Activated gamma-delta T cell treated with anti-CD3 and anti-CD28 coated beads, Interleukin-2, amount 50 U/mL, for 16 hours (primary cell): ENCODE measurements at regions not wholly inside any gene's neighbourhood (a gene's known extent, or its start where the extent isn't known, plus 50 kb on each side); places are given as distances from the start of the nearest gene placed in this dataset.

Source experiments
- DNase-seq: peaks from one replicate; pipeline ENCODE4 v3.0.0-alpha.2; 2020; ENCODE audit warnings: low read depth

DNA sequence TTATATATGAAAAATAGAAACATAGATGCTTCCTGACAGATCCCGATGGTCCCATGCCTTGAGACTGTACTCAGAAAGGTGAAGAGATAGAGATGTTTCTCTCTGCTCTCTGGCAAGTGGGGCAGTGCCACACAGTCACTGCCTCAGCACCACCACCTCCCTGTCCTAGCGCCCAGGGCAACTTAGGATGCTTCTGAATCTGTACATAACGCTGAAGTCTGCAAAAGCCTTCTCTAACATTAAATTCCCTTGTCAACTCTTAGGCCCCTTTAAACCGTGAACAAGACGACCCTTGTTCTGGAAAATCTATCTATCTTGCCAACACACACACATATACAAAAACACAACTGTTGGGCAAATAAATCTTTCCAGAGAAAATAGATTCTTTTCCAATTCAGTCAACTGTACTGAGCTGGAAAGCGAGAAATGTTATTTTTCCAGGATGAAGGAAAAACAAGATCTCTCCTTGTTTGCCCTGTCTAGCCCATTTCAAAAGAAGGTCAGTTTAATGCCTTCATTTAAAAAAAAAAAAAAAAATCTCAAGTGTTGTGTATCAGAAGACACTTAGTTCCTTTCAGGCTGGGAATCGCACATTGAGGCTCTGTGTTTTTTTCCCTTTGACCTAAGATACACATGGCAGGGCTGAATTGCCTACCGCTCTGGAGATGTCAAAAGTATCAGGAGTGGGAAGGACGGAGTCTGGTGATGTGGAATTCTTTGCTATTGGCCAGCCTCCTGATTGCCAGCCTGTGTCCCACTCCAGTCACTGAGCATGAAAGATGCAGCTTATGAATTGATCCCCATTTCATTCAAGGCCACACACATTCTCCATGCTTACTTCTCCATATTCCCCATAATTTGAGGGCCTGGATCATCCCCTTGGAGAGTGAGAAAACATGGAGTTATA, 241.4 kb downstream of the LACC1 start:
- no peak for DNase-seq

DNA sequence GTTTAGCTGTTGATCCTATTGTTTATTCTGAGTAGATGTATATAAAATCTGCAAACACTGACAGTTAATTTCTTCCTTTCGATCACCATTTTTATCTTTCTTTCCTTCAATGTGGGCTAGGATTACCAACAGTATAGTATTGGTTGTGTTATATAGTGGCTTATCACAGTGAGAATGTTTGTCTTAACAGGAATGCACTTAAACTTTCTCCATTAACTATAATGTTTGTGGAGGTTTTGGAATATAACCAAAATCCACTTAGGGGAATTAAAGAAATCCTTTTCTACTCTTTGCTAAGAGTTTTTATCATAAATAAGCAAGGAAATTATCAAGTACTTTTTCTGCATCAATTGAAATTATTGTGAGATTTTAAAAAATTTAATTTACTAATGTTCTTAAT, 244.6 kb downstream of the LACC1 start:
- DNase-seq, result no peak

DNA sequence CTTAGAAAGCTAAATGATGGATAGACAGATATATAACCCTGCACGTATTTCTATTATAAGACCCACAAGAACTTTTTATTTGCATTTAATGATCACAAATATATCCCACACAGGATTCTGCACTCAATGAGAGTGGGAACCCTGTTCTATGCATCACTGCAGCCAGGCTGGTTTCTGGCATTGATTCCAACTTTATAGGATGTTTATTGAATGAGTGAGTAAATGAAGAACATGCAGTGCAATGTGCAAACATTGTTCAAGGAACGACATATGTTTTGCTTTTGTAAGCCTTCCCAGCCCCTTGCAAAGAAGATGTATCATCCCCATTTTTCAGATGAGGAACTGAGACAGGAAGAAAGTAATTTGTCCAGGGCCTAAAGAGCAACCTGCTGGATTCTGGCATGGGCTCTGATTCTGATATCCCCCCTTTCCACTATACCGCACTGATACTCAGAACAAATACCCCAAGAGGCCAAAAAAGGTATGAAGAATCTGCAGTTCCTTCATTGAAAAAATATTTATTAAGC, 246.3 kb downstream of the LACC1 start:
- no peak for DNase-seq

DNA sequence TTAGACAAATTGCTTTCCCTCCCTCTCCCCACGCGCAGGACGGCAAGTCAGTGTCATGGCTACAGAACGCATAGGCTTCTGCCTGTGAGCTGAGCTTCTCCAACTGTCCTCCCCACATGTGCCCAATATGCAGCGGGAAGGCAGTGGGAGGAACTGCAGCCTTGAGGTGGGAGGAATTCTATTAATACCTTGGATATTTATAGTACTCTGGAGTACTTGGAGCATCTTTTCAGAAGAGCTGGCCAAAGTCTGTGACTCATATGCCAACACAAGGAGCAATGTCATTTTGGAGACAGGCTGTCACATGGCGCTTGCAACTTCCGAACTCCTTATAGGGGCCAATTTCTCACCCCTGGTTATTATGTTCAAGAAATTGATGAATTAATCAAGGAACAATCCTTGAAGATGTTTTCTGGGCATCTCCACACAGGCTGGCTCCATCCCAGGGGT, 245.0 kb upstream of the SERP2 start:
- no peak for DNase-seq

DNA sequence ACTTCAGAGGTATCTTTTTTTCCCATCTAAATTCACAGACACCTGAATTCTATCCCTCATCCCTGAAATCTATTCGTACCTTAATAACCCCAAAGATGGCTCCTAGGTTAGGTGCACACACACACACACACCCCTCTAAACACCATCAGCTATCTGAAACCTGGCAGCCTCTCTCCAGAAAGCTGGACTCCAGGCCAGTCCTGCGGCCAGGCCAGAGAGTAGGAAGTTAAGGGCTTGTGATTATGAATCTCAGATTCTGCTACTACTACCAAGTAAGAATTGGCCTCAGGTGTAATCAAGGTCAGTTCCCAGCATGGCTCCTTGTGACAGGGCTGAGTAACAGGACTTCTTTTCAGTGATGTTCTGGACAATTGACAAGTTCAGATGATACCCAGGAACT, 244.2 kb upstream of the SERP2 start:
- no peak for DNase-seq

DNA sequence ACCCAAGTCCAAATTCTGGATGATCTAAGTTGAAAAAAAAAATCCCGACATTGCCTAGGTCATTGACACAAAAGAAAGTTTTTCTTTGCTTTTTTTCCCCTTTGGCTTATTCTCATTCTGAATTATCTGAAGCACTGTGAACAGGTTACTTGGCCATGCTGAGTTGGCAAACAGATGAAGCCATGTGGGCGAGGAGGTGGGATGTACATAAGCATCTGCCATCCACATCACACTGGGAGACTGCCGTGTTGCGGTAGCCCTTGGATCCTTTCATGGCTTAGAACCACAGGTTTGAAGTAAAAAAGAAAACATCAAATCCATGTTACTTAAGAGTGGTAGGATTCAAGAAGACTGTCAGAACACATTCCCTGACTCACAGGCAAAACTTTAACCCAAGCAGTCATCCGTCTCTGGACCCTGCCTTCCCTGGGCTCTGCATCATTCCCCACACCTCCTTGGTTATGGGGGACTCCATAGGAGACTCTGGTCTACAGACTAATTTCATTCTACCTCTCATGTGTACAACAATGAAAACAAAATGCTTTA, 242.5 kb upstream of the SERP2 start:
- DNase-seq, result no peak

- DNase-seq, result no peak
Observed at GRCh38 chr13:44132710-44133109, 240.9 kb upstream of the SERP2 start.

DNA sequence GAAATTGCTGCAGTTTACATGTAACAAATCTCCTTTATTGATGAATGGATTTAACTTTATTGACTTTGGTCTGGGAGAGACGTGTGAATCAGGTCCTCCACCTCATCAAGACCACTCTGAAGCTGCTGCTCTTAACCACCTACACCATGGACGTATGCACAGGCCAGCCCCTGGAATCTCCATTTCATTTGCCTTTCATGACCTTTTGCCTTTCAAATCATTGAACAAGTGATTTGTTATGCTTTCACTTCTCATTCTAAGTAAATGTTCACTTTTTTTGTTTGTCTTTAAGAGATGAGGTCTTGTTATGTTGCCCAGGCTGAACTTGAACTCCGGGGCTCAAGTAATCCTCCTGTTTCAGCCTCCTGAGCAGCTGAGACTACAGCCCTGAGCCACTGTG, 240.0 kb upstream of the SERP2 start:
- DNase-seq, result no peak

DNA sequence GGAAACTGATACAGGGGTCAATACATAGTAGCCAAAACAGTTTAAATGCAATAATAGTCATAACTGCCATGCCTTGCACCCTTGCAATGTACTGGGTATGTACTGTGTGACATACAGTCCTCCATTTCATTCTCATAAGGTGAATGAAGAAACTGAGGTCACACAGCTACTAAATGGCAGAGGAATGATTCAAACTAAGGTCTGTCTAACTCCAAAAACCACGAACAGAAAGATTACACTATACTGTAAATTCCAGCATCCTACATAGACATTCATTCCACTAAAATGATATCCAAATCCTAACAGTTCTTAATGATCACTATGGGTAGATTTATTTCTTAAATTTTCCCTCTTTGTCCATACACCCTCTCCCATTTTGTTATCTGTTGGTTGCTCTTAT, 238.1 kb upstream of the SERP2 start:
- no peak for DNase-seq

DNA sequence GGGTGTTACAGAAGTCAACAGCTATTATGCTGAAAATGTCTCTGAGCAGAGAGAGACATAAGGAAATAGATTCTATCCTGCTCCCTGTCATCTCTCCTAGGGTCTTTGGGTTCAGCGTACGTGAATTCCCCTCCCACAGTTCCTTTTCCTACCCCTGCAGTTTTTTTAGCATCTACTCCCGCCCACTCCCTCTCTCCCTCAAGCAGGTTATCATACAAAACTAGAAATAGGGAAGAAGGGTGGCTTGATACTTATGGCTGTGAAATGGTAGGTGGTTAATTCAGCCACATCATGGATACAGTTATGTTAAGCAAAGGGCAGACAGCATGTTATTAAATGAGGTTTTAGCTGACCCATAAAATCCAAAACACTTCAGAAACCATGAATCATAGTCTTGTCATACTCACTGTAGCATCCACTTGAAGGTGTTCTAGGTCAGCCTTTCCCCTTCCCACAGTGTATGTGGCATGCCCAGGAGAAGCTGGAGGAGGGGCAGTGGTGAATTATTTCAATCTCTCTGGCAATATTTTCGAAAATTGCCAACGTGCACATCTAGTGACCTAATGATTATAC, 236.8 kb upstream of the SERP2 start:
- no peak for DNase-seq

- no peak for DNase-seq
Observed at GRCh38 chr13:44137466-44137865, 236.2 kb upstream of the SERP2 start.

GRCh38 chr13:44140146-44140545, 233.5 kb upstream of the SERP2 start:
- DNase-seq, result no peak

DNA sequence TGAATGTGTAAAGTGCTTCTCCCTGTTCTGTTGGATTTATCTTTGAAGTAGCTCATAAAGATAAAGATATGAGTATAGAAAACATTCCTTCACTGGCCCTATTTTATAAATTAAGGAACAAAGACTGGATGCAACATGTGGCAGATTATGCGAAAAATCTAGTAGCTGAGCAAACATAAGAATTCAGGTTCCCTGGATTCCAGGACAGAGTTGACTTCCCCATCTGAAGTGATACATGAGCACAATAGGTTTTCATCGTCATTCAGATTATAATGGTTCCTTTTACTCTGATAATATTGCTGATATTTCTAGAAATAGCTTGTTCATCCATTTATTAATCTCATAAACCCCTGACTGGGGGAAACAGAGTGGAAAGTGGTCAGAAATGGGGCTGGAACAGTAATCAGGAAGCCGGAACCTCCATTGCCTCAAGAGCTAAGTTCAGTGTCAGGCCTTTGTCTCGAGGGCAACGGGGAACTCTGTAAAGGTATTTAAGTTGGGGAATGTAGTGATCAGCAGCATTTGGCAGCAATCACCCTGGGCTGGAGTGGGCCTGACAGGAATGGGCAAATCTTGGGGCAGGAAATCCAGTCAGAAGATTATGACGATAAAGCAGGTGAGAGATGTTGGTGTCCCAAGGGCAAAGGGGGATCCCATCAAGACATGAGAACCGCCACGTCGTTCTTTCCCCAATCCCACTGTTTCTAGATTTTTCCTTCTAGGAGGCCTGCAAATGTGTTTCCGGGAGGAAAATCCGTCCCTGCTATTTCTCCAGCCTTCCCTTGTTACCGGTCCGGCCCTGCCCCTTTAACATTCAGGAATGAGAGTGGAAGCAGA, 232.5 kb upstream of the SERP2 start:
- no peak for DNase-seq

GRCh38 chr13:44141725-44142539, 231.7 kb upstream of the SERP2 start:
- DNase-seq, result peak; percentile 89

DNA sequence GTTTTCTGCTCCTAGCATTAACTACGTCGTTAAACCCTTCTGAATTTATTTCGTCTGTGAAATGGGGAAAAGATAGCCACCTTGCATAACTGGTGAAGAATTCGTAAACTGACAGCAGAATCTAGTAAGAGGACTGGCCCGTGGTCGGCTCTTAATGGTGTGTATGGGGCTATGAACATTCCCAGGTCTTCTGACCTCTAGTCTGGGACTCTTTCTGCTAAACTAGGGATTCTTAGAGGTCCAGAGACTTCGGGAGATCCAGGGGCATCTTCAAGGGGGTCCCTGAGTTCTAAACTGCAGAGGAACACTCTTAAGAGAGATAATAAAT, 231.1 kb upstream of the SERP2 start:
- DNase-seq, result no peak

DNA sequence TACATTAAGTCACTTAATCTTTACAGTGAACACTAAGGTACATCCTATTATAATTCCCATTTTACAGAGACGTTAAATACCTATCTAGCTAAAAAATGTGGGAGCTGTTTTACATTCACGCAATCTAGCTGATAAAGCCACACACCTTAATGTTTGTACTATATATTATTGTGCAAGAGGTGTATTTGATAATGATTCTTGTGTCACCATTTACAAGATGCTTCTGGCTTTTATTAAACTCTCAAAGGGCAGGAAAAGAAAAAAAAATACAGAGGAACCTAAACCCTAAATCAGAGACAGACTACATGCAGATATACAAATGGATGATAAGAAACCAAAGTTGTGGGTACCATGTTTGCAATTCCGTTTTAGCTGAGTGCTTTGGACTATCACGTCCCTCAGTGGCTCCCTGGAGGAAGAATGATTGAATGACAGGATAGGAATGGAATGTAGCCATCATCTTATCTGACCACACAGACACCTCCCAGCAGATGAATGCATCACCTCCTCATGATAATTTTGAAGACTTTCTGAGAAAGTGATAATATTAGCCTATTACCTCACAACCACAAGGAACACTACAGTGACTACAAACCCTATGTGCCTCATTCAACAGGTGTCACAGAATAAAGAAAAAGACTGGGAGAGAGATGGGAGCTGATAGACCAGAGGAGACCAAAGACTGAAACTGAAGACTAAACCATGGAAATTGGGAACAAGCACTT, 230.5 kb upstream of the SERP2 start:
- DNase-seq, result no peak

DNA sequence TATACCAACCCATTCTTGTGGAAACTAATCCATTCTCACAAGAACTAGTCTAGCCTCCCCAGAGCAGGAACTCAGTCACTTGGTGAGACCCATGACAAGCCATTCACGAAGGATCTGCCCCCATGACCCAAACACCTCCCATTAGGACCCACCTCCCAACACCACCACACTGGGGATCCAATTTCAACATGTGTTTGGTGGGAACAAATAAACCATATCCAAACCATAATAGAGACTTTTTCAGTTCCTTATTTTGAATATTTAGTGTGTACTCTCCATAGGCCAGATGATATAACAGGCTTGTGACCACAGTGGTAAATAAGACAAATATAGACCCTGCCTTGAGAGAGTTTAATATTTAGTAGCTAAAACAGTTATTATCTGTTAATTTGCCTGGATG, 227.5 kb upstream of the SERP2 start:
- DNase-seq, result no peak

GRCh38 chr13:44147233-44147632, 226.4 kb upstream of the SERP2 start:
- no peak for DNase-seq

DNA sequence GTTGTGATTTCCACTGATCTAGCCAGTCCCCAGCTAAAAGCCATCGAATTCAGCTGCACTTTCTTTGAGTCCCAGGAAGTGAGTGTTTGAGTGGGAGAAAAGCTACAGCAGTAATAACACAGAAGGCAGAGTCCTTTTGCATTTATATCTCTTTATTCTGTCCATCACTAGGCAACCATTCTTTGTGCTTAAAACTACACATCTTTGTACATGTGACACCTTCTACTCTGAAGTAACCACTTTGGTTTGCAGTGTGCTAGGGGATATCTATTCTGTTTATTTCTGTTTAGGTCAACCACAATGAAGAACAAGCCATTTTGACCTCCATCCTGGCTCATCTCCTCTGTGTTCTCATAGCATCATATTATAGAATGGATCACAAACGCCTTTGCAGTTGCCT, 226.0 kb upstream of the SERP2 start:
- no peak for DNase-seq

- no peak for DNase-seq
Observed at GRCh38 chr13:44148159-44148914, 225.3 kb upstream of the SERP2 start.
